PC-3 (cell line): ENCODE measurements at regions not wholly inside any gene's neighbourhood (a gene's known extent, or its start where the extent isn't known, plus 50 kb on each side); places are given as distances from the start of the nearest gene placed in this dataset.
A peak's percentile ranks its signal among the peaks of the same experiment; 100 is the strongest.

Experiments
- ATAC-seq: fragments of 200-7000 bp; cut with Tn5 transposase; 2 replicates; pipeline ENCODE4 v1.9.1; 2020; ENCODE audit warnings: mild to moderate bottlenecking, moderate library complexity
- BruUV-seq: library from RNA; stranded (reverse); fragments of 400-500 nt; replicated peaks from 2 replicates; lab custom pipeline; 2021; lab: Mats Ljungman, UMichigan
- CTCF ChIA-PET: fragments of 300-600 bp; sonication (Branson Sonifier 250); formaldehyde crosslinking; loops from one replicate; lab custom pipeline; 2022; ENCODE audit warnings: antibody characterized with exemption; lab: Charles Lee
- POLR2A ChIA-PET: fragments of 300-600 bp; sonication (Branson Sonifier 250); formaldehyde crosslinking; loops from one replicate; lab custom pipeline; 2022; ENCODE audit warnings: antibody characterized with exemption; ENCODE audit not compliant: unreplicated experiment; lab: Charles Lee
- DNase-seq: peaks from one replicate; pipeline ENCODE4 v3.0.0-alpha.2; 2015
- H2AFZ ChIP-seq: fragments of 300-600 bp; sonication (generic); 2 replicates; pipeline ENCODE4 v1.6.0; 2016; ENCODE audit warnings: antibody characterized with exemption, low read length
- H3F3A ChIP-seq: fragments of 300-600 bp; sonication (generic); one replicate; pipeline ENCODE4 v1.6.0; 2017; ENCODE audit warnings: antibody characterized with exemption, low read length, control low read depth, mild to moderate bottlenecking; ENCODE audit not compliant: unreplicated experiment
- H3K27ac ChIP-seq: fragments of 300-600 bp; sonication (generic); 2 replicates; pipeline ENCODE4 v1.5.1; 2016; ENCODE audit warnings: mild to moderate bottlenecking, low read length
- H3K27me3 ChIP-seq: fragments of 300-600 bp; sonication (generic); 2 replicates; pipeline ENCODE4 v1.6.1; 2016; ENCODE audit warnings: low read length, mixed read lengths
- H3K36me3 ChIP-seq: fragments of 300-600 bp; sonication (generic); 2 replicates; pipeline ENCODE4 v1.6.1; 2016; ENCODE audit warnings: low read depth, mixed run types, low read length, mixed read lengths
- H3K4me1 ChIP-seq: fragments of 300-600 bp; sonication (generic); 2 replicates; pipeline ENCODE4 v1.5.1; 2016; ENCODE audit warnings: low read length; ENCODE audit not compliant: insufficient read depth
- H3K4me2 ChIP-seq: fragments of 300-600 bp; sonication (generic); 2 replicates; pipeline ENCODE4 v1.6.0; 2016; ENCODE audit warnings: low read length
- H3K4me3 ChIP-seq: fragments of 300-600 bp; sonication (generic); 2 replicates; pipeline ENCODE4 v1.5.1; 2016; ENCODE audit warnings: mild to moderate bottlenecking, low read length, mixed read lengths
- H3K79me2 ChIP-seq: fragments of 300-600 bp; sonication (generic); 2 replicates; pipeline ENCODE4 v1.6.1; 2017; ENCODE audit warnings: low read length, mixed read lengths
- H3K9ac ChIP-seq: fragments of 300-600 bp; sonication (generic); 2 replicates; pipeline ENCODE4 v1.6.0; 2016; ENCODE audit warnings: mild to moderate bottlenecking, low read length
- H3K9me2 ChIP-seq: fragments of 300-600 bp; sonication (generic); replicated peaks from 2 replicates; pipeline ENCODE4 v1.6.1; 2016; ENCODE audit warnings: mixed run types, low read length, mixed read lengths
- H3K9me3 ChIP-seq: fragments of 300-600 bp; sonication (generic); 2 replicates; pipeline ENCODE4 v1.6.1; 2016; ENCODE audit warnings: low read length, mixed read lengths
- H4K20me1 ChIP-seq: fragments of 300-600 bp; sonication (generic); 2 replicates; pipeline ENCODE4 v1.6.1; 2016; ENCODE audit warnings: low read length, mixed read lengths
- EZH2 ChIP-seq: fragments of 300-600 bp; sonication (generic); IDR thresholded peaks from one replicate; pipeline ENCODE4 v1.6.1; 2017; ENCODE audit warnings: antibody characterized with exemption, mild to moderate bottlenecking, low read length; ENCODE audit not compliant: unreplicated experiment
- EZH2phosphoT487 ChIP-seq: fragments of 300-600 bp; sonication (generic); IDR thresholded peaks from 2 replicates; pipeline ENCODE4 v1.6.1; 2018; ENCODE audit warnings: mild to moderate bottlenecking, antibody characterized with exemption, low read length, borderline replicate concordance
- intact Hi-C: fragments of 100-400 bp; cut with micrococcal nuclease; formaldehyde crosslinking; loops from 2 replicates; pipeline ENCODE4 v1.9.0; 2023
- TF ChIP-seq, protein P1 (sequence below): fragments of 300-600 bp; sonication (generic); conservative IDR thresholded peaks from 2 replicates; pipeline ENCODE4 v1.5.1; 2017; ENCODE audit warnings: antibody characterized with exemption, low read depth, mild to moderate bottlenecking, low read length

GRCh38 chrX:25156832-25157231, 141.1 kb upstream of the ARX start:
- Histone ChIP-seq H3K4me2 (no peak overlapping the region), H3K9ac (no peak overlapping the region), H3K36me3 (no peaks in the 10 kb centered on the region), H3K79me2 (no peaks in the 10 kb centered on the region), H3K27ac (no peak overlapping the region), H3K4me3 (no peak overlapping the region), H3K27me3 (no peaks in the 10 kb centered on the region), H3K9me3 (no peaks in the 10 kb centered on the region), H2AFZ (no peak overlapping the region), H4K20me1 (no peaks in the 10 kb centered on the region), H3F3A (no peaks in the 10 kb centered on the region), H3K4me1 (no peaks in the 10 kb centered on the region), H3K9me2 (no peaks in the 10 kb centered on the region)
- TF ChIP-seq EZH2 = no peak
- TF ChIP-seq EZH2phosphoT487 = no peak
- TF ChIP-seq, protein P1, sequence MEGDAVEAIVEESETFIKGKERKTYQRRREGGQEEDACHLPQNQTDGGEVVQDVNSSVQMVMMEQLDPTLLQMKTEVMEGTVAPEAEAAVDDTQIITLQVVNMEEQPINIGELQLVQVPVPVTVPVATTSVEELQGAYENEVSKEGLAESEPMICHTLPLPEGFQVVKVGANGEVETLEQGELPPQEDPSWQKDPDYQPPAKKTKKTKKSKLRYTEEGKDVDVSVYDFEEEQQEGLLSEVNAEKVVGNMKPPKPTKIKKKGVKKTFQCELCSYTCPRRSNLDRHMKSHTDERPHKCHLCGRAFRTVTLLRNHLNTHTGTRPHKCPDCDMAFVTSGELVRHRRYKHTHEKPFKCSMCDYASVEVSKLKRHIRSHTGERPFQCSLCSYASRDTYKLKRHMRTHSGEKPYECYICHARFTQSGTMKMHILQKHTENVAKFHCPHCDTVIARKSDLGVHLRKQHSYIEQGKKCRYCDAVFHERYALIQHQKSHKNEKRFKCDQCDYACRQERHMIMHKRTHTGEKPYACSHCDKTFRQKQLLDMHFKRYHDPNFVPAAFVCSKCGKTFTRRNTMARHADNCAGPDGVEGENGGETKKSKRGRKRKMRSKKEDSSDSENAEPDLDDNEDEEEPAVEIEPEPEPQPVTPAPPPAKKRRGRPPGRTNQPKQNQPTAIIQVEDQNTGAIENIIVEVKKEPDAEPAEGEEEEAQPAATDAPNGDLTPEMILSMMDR = no peak
- ChIA-PET POLR2A (no interaction called here), CTCF (no interaction called here)
- intact Hi-C loops = no loop called here
- ATAC-seq = no peak
- DNase-seq = no peak
- BruUV-seq = no TSS peak

DNA sequence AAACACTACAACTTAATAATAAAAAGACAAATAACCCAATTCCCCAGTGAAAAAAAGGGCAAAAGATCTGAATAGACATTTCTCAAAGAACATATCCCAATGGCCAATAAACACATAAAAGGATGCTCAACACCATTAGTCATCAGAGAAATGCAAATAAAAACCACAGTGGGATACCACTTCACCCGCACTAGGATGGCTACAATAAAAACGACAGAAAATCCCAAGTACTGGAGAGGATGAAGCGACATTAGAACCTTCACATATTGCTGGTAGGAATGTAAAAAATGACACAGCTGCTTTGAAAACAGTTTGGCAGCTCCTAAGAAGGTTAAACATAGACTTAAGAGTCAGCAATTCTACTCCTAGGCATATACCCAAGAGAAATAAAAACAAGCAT, 140.6 kb upstream of the ARX start:
- ATAC-seq (no peak), DNase-seq (peak; percentile 15)
- Histone ChIP-seq H3K36me3 (no peaks in the 10 kb centered on the region), H3K27me3 (no peaks in the 10 kb centered on the region), H3F3A (no peaks in the 10 kb centered on the region), H2AFZ (no peak overlapping the region), H3K4me3 (no peak overlapping the region), H3K9me3 (no peaks in the 10 kb centered on the region), H3K9me2 (no peaks in the 10 kb centered on the region), H4K20me1 (no peaks in the 10 kb centered on the region), H3K27ac (no peak overlapping the region), H3K79me2 (no peaks in the 10 kb centered on the region), H3K4me1 (no peaks in the 10 kb centered on the region), H3K9ac (no peak overlapping the region), H3K4me2 (no peak overlapping the region)
- ChIA-PET POLR2A (no interaction called here), CTCF (no interaction called here)
- TF ChIP-seq EZH2 (no peak), EZH2phosphoT487 (no peak)
- TF ChIP-seq, protein P1 = no peak
- intact Hi-C loops = no loop called here
- no TSS peak for BruUV-seq

DNA sequence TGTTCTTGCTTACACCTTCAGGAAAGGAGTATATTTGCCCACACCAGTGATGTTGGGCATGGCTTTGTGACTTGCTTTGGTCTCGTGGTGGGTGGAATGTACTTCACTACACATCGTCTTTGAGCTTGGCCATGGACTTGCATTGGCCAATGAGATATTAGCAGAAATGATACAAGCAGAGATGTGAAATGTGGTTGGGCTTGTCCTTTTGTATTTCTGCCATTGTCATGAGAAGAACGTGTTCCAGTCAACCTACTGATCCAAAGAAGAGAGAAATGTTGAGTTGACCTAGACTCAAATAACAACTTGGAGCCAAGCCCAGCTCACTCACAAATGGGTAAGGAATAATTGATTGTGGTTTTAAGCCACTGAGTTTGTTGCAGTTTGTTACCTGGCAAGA, 138.4 kb upstream of the ARX start:
- BruUV-seq = no TSS peak
- POLR2A ChIA-PET = no interaction called here
- DNase-seq (no peak), ATAC-seq (no peak)
- Histone ChIP-seq H3K4me1 (no peaks in the 10 kb centered on the region), H3K4me2 (no peak overlapping the region), H4K20me1 (no peaks in the 10 kb centered on the region), H3K27ac (no peak overlapping the region), H3K9me3 (no peaks in the 10 kb centered on the region), H2AFZ (no peak overlapping the region), H3K9me2 (no peaks in the 10 kb centered on the region), H3K36me3 (no peaks in the 10 kb centered on the region), H3K27me3 (no peaks in the 10 kb centered on the region), H3K79me2 (no peaks in the 10 kb centered on the region), H3K4me3 (no peak overlapping the region), H3K9ac (no peak overlapping the region), H3F3A (no peaks in the 10 kb centered on the region)
- no peak for TF ChIP-seq EZH2
- TF ChIP-seq, protein P1 = no peak
- TF ChIP-seq EZH2phosphoT487 = no peak
- CTCF ChIA-PET = no interaction called here
- intact Hi-C loops = no loop called here
